ENCODE measurements at regions not wholly inside any gene's neighbourhood (a gene's known extent, or its start where the extent isn't known, plus 50 kb on each side); places are given as distances from the start of the nearest gene placed in this dataset.

- DNase-seq: no peak
Observed at GRCh38 chr4:98758182-98758581, 99.8 kb upstream of the TSPAN5 start.

GRCh38 chr4:98754736-98755135, 96.3 kb upstream of the TSPAN5 start:
- DNase-seq: no peak

GRCh38 chr4:98749206-98749605, 90.8 kb upstream of the TSPAN5 start:
- DNase-seq: no peak

- DNase-seq: no peak
Observed at GRCh38 chr4:98748609-98749008, 90.2 kb upstream of the TSPAN5 start.

GRCh38 chr4:98747393-98748091, 89.1 kb upstream of the TSPAN5 start:
- no peak for DNase-seq

- DNase-seq: no peak
Observed at GRCh38 chr4:98746936-98747335, 88.5 kb upstream of the TSPAN5 start.

- no peak for DNase-seq
Observed at GRCh38 chr4:98746530-98746929, 88.1 kb upstream of the TSPAN5 start.

- DNase-seq: no peak
Observed at GRCh38 chr4:98745366-98745765, 87.0 kb upstream of the TSPAN5 start.

- DNase-seq: no peak
Observed at GRCh38 chr4:98744372-98745150, 86.2 kb upstream of the TSPAN5 start.

GRCh38 chr4:98741952-98742351, 83.5 kb upstream of the TSPAN5 start:
- no peak for DNase-seq

- no peak for DNase-seq
Observed at GRCh38 chr4:98739751-98740150, 81.3 kb upstream of the TSPAN5 start.

GRCh38 chr4:98733601-98734000, 75.2 kb upstream of the TSPAN5 start:
- DNase-seq: no peak

- no peak for DNase-seq
Observed at GRCh38 chr4:98728871-98729270, 70.5 kb upstream of the TSPAN5 start.

- DNase-seq: peak; percentile 4
Observed at GRCh38 chr4:98728433-98728832, 70.0 kb upstream of the TSPAN5 start.

- no peak for DNase-seq
Observed at GRCh38 chr4:98722000-98722399, 63.6 kb upstream of the TSPAN5 start.

GRCh38 chr4:98720871-98721480, 62.6 kb upstream of the TSPAN5 start:
- DNase-seq: no peak

GRCh38 chr4:98716796-98717195, 58.4 kb upstream of the TSPAN5 start:
- no peak for DNase-seq

- no peak for DNase-seq
Observed at GRCh38 chr4:98712607-98713006, 54.2 kb upstream of the TSPAN5 start.

GRCh38 chr4:98711526-98711925, 53.1 kb upstream of the TSPAN5 start:
- no peak for DNase-seq

GRCh38 chr4:98710831-98711230, 52.4 kb upstream of the TSPAN5 start:
- no peak for DNase-seq

All from occipital lobe (tissue), 1 donor.